HepG2 (cell line): ENCODE measurements at regions not wholly inside any gene's neighbourhood (a gene's known extent, or its start where the extent isn't known, plus 50 kb on each side); places are given as distances from the start of the nearest gene placed in this dataset.

Experiments used
- ATAC-seq: fragments of 200-7000 bp; cut with Tn5 transposase; 3 replicates; pipeline ENCODE4 v1.9.1; 2020; ENCODE audit warnings: mild to moderate bottlenecking, moderate library complexity
- BruUV-seq: library from RNA; stranded (reverse); fragments of 400-500 nt; replicated peaks from 2 replicates; lab custom pipeline; 2021; lab: Mats Ljungman, UMichigan
- CTCF ChIA-PET: fragments of 300-600 bp; formaldehyde crosslinking; extraction: SDS; loops from one replicate; lab custom pipeline; 2021; ENCODE audit warnings: low total read pairs, inconsistent platforms, low intra/inter-chr PET ratio; lab: Yijun Ruan, JAX
- POLR2A ChIA-PET: fragments of 350-600 bp; sonication (Branson Sonifier 250); formaldehyde crosslinking; loops from one replicate; lab custom pipeline; 2020; ENCODE audit warnings: antibody characterized with exemption, inconsistent platforms; lab: Yijun Ruan, JAX
- DNase-seq: peaks from one replicate; pipeline ENCODE4 v3.0.0-alpha.2; 2015; ENCODE audit warnings: low spot score
- FAIRE-seq: peaks from 3 replicates; lab custom pipeline; 2011; peaks lifted over from hg19 to GRCh38; lab: Jason Lieb, UNC
- H2AFZ ChIP-seq: one replicate; pipeline ENCODE4 v1.6.1; 2011; ENCODE audit warnings: low read length, inconsistent platforms
- H3K27ac ChIP-seq: fragments of 300-600 bp; 3 replicates; pipeline ENCODE4 v1.8.0; 2011; ENCODE audit warnings: mixed run types, mild to moderate bottlenecking, mixed read lengths, low read length, inconsistent platforms; ENCODE audit not compliant: insufficient read depth; ENCODE audit errors: extremely low read length
- H3K27me3 ChIP-seq, 2 experiments: fragments of 200-600 bp in 1 of 2; 2 replicates in 1 of 2; 3 replicates in 1 of 2; pipeline versions ENCODE4 v1.6.0 to v1.8.0; 2011; ENCODE audit warnings: low read length in 2 of 2, mild to moderate bottlenecking in 2 of 2, moderate library complexity in 2 of 2, inconsistent platforms in 1 of 2; ENCODE audit not compliant: insufficient read depth in 2 of 2, control insufficient read depth in 1 of 2
- H3K36me3 ChIP-seq, 2 experiments: fragments of 200-600 bp in 1 of 2; replicated peaks in 1 of 2; 2 replicates in 1 of 2; 3 replicates in 1 of 2; pipeline versions ENCODE4 v1.5.1 to v1.8.0; 2011; ENCODE audit warnings: low read length in 2 of 2, inconsistent platforms in 1 of 2; ENCODE audit not compliant: insufficient read depth in 2 of 2, control insufficient read depth in 1 of 2
- H3K4me1 ChIP-seq: 2 replicates; pipeline ENCODE4 v1.5.1; 2012; ENCODE audit warnings: low read length, inconsistent platforms; ENCODE audit not compliant: insufficient read depth
- H3K4me2 ChIP-seq: 2 replicates; pipeline ENCODE4 v1.6.0; 2011; ENCODE audit warnings: low read depth, low read length, inconsistent platforms
- H3K4me3 ChIP-seq, 3 experiments: fragments of 200-600 bp in 1 of 3; sonication (generic), shearing (Covaris generic) in 1 of 3; replicated peaks in 1 of 3; 2 replicates each; pipeline ENCODE4 v1.5.1; 2011 to 2016; ENCODE audit warnings: low read length in 3 of 3, inconsistent platforms in 2 of 3, low read depth in 2 of 3, mild to moderate bottlenecking in 2 of 3, control low read depth in 1 of 3, mixed read lengths in 1 of 3; ENCODE audit not compliant: insufficient read depth in 1 of 3
- H3K79me2 ChIP-seq: one replicate; pipeline ENCODE4 v1.6.1; 2011; ENCODE audit warnings: low read length, inconsistent platforms; ENCODE audit not compliant: insufficient read depth
- H3K9ac ChIP-seq: 2 replicates; pipeline ENCODE4 v1.6.0; 2011; ENCODE audit warnings: mild to moderate bottlenecking, low read depth, low read length, inconsistent platforms; ENCODE audit not compliant: insufficient read depth
- H3K9me3 ChIP-seq: 2 replicates; pipeline ENCODE4 v1.5.1; 2012; ENCODE audit warnings: mild to moderate bottlenecking, low read length
- H4K20me1 ChIP-seq: 2 replicates; pipeline ENCODE4 v1.6.0; 2011; ENCODE audit warnings: inconsistent platforms, mild to moderate bottlenecking, low read length, moderate library complexity; ENCODE audit not compliant: insufficient read depth
- CBFB ChIP-seq: sonication (generic); formaldehyde crosslinking; IDR thresholded peaks from 2 replicates; pipeline ENCODE4 v1.4.0; 2020; ENCODE audit warnings: missing genetic modification reagents
- EHMT2 ChIP-seq: fragments of 200-600 bp; sonication (generic); IDR thresholded peaks from 2 replicates; pipeline ENCODE4 v1.7.0; 2017; ENCODE audit warnings: antibody characterized with exemption, low read depth, low read length, borderline replicate concordance
- HMG20A ChIP-seq: IDR thresholded peaks from 2 replicates; pipeline ENCODE4 v1.6.1; 2016; ENCODE audit warnings: borderline replicate concordance
- IKZF1 ChIP-seq: fragments of 450-650 bp; IDR thresholded peaks from 2 replicates; pipeline ENCODE4 v1.7.1; 2016
- MIER2 ChIP-seq: IDR thresholded peaks from 2 replicates; pipeline ENCODE4 v1.6.1; 2016; ENCODE audit warnings: missing biosample characterization, missing genetic modification reagents
- NFIC ChIP-seq: IDR thresholded peaks from 2 replicates; pipeline ENCODE4 v1.6.1; 2012; ENCODE audit warnings: mild to moderate bottlenecking, low read length, inconsistent platforms
- PHF8 ChIP-seq: sonication (generic); formaldehyde crosslinking; IDR thresholded peaks from 2 replicates; pipeline ENCODE4 v1.5.0; 2020; ENCODE audit warnings: missing genetic modification reagents
- SOX5 ChIP-seq: IDR thresholded peaks from 2 replicates; pipeline ENCODE4 v1.6.1; 2016; ENCODE audit warnings: borderline replicate concordance
- ZNF326 ChIP-seq: sonication (generic); formaldehyde crosslinking; IDR thresholded peaks from 2 replicates; pipeline ENCODE4 v1.4.0; 2020; ENCODE audit warnings: missing genetic modification reagents, borderline replicate concordance
- ZNF615 ChIP-seq: sonication (generic); formaldehyde crosslinking; IDR thresholded peaks from 2 replicates; pipeline ENCODE4 v1.5.0; 2020; ENCODE audit warnings: mild to moderate bottlenecking, missing genetic modification reagents, borderline replicate concordance
- ZNF674 ChIP-seq: sonication (generic); formaldehyde crosslinking; IDR thresholded peaks from 2 replicates; pipeline ENCODE4 v1.5.0; 2020; ENCODE audit warnings: low read depth, mild to moderate bottlenecking, missing genetic modification reagents
- WGBS: methylation state at CpG from one replicate; pipeline ENCODE4 v1.1.6; 2017; ENCODE audit warnings: low lambda C conversion rate; 5-methylcytosine and 5-hydroxymethylcytosine counted together
- in situ Hi-C: cut with HindIII; loops from 2 replicates; pipeline ENCODE4 v1.10.0; 2017; ENCODE audit warnings: low pct_unique_long_range_greater_than_20kb; ENCODE audit not compliant: extremely low pct_ligation_motif_present
- intact Hi-C: fragments of 100-400 bp; cut with micrococcal nuclease; formaldehyde crosslinking; loops from one replicate; pipeline ENCODE4 v1.10.0; 2022; ENCODE audit not compliant: unreplicated experiment
- TF ChIP-seq, protein P1 (sequence below): sonication (generic); formaldehyde crosslinking; IDR thresholded peaks from 2 replicates; pipeline ENCODE4 v1.5.1; 2020; ENCODE audit warnings: mild to moderate bottlenecking, missing genetic modification reagents, borderline replicate concordance
- TF ChIP-seq, protein P2 (sequence below): sonication (generic); formaldehyde crosslinking; IDR thresholded peaks from 2 replicates; pipeline ENCODE4 v1.5.0; 2020; ENCODE audit warnings: missing genetic modification reagents
- TF ChIP-seq, protein P3 (sequence below): sonication (generic); formaldehyde crosslinking; IDR thresholded peaks from 2 replicates; pipeline ENCODE4 v1.4.0; 2020; ENCODE audit warnings: missing genetic modification reagents
- TF ChIP-seq, protein P4 (sequence below): IDR thresholded peaks from 2 replicates; pipeline ENCODE4 v1.6.1; 2016

DNA sequence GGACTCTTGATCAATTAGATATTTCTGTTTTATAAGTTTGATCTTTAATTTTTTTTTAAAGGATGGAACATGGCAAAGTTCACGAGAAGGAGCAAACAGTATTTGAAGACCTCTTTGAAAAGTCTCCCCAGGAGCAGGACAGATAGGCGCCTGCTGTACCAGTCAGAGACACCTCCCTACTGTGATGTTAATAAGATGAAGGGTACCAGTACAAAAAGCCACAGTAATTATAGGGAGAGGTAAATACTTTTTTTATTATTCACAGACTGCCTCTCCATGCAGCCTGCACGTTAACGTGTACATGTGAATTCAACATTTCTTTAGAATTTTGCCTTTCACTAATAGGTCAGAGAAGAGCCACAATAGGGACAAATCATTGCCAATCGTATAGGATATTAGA is 146.5 kb upstream of the CDH6 start (continued):
- TF ChIP-seq, protein P1, sequence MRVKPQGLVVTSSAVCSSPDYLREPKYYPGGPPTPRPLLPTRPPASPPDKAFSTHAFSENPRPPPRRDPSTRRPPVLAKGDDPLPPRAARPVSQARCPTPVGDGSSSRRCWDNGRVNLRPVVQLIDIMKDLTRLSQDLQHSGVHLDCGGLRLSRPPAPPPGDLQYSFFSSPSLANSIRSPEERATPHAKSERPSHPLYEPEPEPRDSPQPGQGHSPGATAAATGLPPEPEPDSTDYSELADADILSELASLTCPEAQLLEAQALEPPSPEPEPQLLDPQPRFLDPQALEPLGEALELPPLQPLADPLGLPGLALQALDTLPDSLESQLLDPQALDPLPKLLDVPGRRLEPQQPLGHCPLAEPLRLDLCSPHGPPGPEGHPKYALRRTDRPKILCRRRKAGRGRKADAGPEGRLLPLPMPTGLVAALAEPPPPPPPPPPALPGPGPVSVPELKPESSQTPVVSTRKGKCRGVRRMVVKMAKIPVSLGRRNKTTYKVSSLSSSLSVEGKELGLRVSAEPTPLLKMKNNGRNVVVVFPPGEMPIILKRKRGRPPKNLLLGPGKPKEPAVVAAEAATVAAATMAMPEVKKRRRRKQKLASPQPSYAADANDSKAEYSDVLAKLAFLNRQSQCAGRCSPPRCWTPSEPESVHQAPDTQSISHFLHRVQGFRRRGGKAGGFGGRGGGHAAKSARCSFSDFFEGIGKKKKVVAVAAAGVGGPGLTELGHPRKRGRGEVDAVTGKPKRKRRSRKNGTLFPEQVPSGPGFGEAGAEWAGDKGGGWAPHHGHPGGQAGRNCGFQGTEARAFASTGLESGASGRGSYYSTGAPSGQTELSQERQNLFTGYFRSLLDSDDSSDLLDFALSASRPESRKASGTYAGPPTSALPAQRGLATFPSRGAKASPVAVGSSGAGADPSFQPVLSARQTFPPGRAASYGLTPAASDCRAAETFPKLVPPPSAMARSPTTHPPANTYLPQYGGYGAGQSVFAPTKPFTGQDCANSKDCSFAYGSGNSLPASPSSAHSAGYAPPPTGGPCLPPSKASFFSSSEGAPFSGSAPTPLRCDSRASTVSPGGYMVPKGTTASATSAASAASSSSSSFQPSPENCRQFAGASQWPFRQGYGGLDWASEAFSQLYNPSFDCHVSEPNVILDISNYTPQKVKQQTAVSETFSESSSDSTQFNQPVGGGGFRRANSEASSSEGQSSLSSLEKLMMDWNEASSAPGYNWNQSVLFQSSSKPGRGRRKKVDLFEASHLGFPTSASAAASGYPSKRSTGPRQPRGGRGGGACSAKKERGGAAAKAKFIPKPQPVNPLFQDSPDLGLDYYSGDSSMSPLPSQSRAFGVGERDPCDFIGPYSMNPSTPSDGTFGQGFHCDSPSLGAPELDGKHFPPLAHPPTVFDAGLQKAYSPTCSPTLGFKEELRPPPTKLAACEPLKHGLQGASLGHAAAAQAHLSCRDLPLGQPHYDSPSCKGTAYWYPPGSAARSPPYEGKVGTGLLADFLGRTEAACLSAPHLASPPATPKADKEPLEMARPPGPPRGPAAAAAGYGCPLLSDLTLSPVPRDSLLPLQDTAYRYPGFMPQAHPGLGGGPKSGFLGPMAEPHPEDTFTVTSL (CRISPR knock-in tag): no peak
- TF ChIP-seq, all 625 proteins: peak for 0

DNA sequence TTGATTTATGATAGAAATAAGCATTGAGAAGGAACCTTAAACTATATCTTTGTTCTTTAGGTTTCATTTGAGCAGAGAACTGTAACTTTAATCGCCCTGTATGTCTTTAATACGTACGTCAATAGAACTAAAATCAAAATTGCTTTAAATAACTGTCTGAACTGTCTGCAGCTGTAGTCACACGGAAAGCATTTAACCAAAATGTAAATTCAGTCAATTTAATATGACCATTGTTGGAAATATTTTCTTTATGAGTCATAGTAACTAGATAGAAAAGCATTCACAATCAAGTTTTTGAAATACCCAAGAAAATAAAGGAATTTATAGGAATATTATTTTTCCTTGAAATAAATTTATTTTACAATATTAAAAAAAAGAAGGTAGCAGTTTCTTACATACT is 157.1 kb upstream of the CDH6 start:
- no peaks in the 10 kb centered on the region for H3K27me3 ChIP-seq
- H4K20me1 ChIP-seq: no peaks in the 10 kb centered on the region
- no peak overlapping the region for H3K9ac ChIP-seq
- H3K4me2 ChIP-seq: no peak overlapping the region
- POLR2A ChIA-PET: no interaction called here
- FAIRE-seq (no peak), DNase-seq (no peak), ATAC-seq (no peak)
- H3K9me3 ChIP-seq: no peaks in the 10 kb centered on the region
- no TSS peak for BruUV-seq
- no peaks in the 10 kb centered on the region for H3K79me2 ChIP-seq
- H3K36me3 ChIP-seq: no peaks in the 10 kb centered on the region
- CTCF ChIA-PET: no interaction called here
- no peak overlapping the region for H3K4me3 ChIP-seq
- TF ChIP-seq, protein P2, sequence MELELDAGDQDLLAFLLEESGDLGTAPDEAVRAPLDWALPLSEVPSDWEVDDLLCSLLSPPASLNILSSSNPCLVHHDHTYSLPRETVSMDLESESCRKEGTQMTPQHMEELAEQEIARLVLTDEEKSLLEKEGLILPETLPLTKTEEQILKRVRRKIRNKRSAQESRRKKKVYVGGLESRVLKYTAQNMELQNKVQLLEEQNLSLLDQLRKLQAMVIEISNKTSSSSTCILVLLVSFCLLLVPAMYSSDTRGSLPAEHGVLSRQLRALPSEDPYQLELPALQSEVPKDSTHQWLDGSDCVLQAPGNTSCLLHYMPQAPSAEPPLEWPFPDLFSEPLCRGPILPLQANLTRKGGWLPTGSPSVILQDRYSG (CRISPR knock-in tag): no peak
- TF ChIP-seq ZNF326 (CRISPR knock-in tag): no peak
- TF ChIP-seq IKZF1: no peak
- TF ChIP-seq ZNF615 (CRISPR knock-in tag): no peak
- TF ChIP-seq HMG20A: no peak
- TF ChIP-seq, protein P3, sequence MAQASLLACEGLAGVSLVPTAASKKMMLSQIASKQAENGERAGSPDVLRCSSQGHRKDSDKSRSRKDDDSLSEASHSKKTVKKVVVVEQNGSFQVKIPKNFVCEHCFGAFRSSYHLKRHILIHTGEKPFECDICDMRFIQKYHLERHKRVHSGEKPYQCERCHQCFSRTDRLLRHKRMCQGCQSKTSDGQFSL (CRISPR knock-in tag): no peak
- no peak for TF ChIP-seq PHF8 (CRISPR knock-in tag)
- TF ChIP-seq MIER2 (CRISPR knock-in tag): no peak
- no peak for TF ChIP-seq EHMT2
- TF ChIP-seq SOX5 (CRISPR knock-in tag): no peak
- TF ChIP-seq ZNF674 (CRISPR knock-in tag): no peak
- TF ChIP-seq NFIC: no peak
- no peak for TF ChIP-seq CBFB (CRISPR knock-in tag)
- TF ChIP-seq, protein P4, sequence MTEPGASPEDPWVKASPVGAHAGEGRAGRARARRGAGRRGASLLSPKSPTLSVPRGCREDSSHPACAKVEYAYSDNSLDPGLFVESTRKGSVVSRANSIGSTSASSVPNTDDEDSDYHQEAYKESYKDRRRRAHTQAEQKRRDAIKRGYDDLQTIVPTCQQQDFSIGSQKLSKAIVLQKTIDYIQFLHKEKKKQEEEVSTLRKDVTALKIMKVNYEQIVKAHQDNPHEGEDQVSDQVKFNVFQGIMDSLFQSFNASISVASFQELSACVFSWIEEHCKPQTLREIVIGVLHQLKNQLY (CRISPR knock-in tag): no peak
- H3K27ac ChIP-seq: no peak overlapping the region
- 20% methylated on average over 4 of the region's 4 CpGs for WGBS
- in situ Hi-C loops: no loop called here
- no peaks in the 10 kb centered on the region for H3K4me1 ChIP-seq
- no peak overlapping the region for H2AFZ ChIP-seq
- intact Hi-C loops: no loop called here
